Prostate gland (tissue), 2 donors: ENCODE measurements at regions not wholly inside any gene's neighbourhood (a gene's known extent, or its start where the extent isn't known, plus 50 kb on each side); places are given as distances from the start of the nearest gene placed in this dataset.

Source experiments
- DNase-seq: peaks from one replicate; pipeline ENCODE4 v3.0.0-alpha.2; 2019; ENCODE audit warnings: low spot score
- H3K27ac ChIP-seq, 2 donors: fragments of 200-600 bp; sonication (generic); 2 replicates each; pipeline ENCODE4 v1.5.1; 2017 to 2019
- H3K27me3 ChIP-seq: fragments of 200-600 bp; sonication (generic); replicated peaks from 2 replicates; pipeline ENCODE4 v1.5.1; 2019; ENCODE audit not compliant: insufficient read depth
- H3K36me3 ChIP-seq, 2 donors: fragments of 200-600 bp; sonication (generic); 1 replicate in 1 of 2; 2 replicates in 1 of 2; pipeline versions ENCODE4 v1.5.1 to v1.8.1; 2017 to 2019
- H3K4me1 ChIP-seq: fragments of 200-600 bp; sonication (generic); replicated peaks from 2 replicates; pipeline ENCODE4 v1.5.1; 2019
- H3K4me3 ChIP-seq, 2 donors: fragments of 200-600 bp; sonication (generic); 2 replicates each; pipeline ENCODE4 v1.5.1; 2017 to 2019
- H3K9me3 ChIP-seq: fragments of 200-600 bp; sonication (generic); 2 replicates; pipeline ENCODE4 v1.5.1; 2017
- POLR2A ChIP-seq: fragments of 450-650 bp; IDR thresholded peaks from one replicate; pipeline ENCODE4 v1.6.1; 2016; ENCODE audit warnings: antibody characterized with exemption, mild to moderate bottlenecking
- POLR2AphosphoS5 ChIP-seq: sonication (generic); formaldehyde crosslinking; IDR thresholded peaks from one replicate; pipeline ENCODE4 v1.6.1; 2017; ENCODE audit warnings: antibody characterized with exemption
- WGBS: methylation state at CpG from one replicate; pipeline ENCODE4 v1.1.5; 2018; 5-methylcytosine and 5-hydroxymethylcytosine counted together
- intact Hi-C: fragments of 100-400 bp; cut with DNase I; formaldehyde crosslinking; loops from one replicate; pipeline ENCODE4 v1.14.2; 2022
- TF ChIP-seq, protein P1 (sequence below), 4 experiments: fragments of 200-600 bp in 2 of 4; fragments of 450-650 bp in 2 of 4; sonication (generic) in 2 of 4; IDR thresholded peaks; 1 replicate in 3 of 4; 2 replicates in 1 of 4; pipeline ENCODE4 v1.5.1; 2016 to 2019; ENCODE audit warnings: antibody characterized with exemption in 4 of 4, mild to moderate bottlenecking in 2 of 4, moderate library complexity in 2 of 4

DNA sequence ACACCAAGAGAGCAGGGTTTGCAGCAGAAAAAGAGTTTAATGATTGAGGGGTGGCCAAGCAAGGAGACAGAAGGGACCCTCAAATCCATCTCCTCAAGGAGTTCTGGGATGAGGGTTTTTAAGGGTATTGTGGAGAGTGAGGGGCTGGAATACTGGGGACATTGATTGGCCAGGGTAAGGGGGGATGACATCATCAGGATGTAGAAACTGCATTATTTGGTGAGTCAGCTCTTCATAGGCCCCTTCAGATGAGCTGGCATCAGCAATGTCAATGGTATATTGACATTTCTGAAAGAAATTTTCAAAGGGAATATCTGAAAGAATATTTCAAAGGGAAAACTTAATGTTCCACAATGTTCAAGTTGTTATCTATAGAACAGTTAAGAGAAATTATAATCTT, 168.1 kb upstream of the SNX7 start:
- Histone ChIP-seq H3K27ac (no peak overlapping the region), H3K4me3 (no peak overlapping the region), H3K9me3 (no peaks in the 10 kb centered on the region), H3K27me3 (no peaks in the 10 kb centered on the region), H3K36me3 (no peaks in the 10 kb centered on the region), H3K4me1 (no peaks in the 10 kb centered on the region)
- intact Hi-C loops = no loop called here
- TF ChIP-seq POLR2AphosphoS5 = no peak
- TF ChIP-seq, protein P1, sequence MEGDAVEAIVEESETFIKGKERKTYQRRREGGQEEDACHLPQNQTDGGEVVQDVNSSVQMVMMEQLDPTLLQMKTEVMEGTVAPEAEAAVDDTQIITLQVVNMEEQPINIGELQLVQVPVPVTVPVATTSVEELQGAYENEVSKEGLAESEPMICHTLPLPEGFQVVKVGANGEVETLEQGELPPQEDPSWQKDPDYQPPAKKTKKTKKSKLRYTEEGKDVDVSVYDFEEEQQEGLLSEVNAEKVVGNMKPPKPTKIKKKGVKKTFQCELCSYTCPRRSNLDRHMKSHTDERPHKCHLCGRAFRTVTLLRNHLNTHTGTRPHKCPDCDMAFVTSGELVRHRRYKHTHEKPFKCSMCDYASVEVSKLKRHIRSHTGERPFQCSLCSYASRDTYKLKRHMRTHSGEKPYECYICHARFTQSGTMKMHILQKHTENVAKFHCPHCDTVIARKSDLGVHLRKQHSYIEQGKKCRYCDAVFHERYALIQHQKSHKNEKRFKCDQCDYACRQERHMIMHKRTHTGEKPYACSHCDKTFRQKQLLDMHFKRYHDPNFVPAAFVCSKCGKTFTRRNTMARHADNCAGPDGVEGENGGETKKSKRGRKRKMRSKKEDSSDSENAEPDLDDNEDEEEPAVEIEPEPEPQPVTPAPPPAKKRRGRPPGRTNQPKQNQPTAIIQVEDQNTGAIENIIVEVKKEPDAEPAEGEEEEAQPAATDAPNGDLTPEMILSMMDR (IDR thresholded peaks at IDR 0.05) = no peak
- no peak for TF ChIP-seq POLR2A
- no peak for DNase-seq

DNA sequence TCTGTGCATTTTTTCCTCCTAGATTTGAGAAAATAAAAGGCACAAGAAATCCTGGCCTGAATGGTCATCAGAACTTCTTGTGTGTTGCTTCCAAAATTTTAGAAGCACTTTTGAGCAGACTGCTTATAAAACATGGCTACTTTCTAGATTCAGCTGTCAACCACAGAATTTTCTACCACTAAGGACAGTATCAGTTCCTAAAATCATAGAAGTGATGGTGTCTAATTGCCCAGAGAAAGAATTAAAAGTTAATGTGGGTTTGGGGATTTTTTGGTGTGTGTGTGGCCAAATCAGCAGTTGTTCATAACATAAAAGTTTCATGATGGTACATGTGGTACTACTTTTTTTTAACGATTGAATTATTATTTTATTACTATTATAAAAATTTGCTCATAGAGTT, 171.4 kb upstream of the SNX7 start:
- H3K27ac ChIP-seq = no peak overlapping the region
- no peaks in the 10 kb centered on the region for H3K27me3 ChIP-seq
- DNase-seq = no peak
- no peak overlapping the region for H3K4me3 ChIP-seq
- 63% methylated on average over 1 of the region's 1 CpG for WGBS
- intact Hi-C loops = no loop called here
- no peak for TF ChIP-seq POLR2AphosphoS5
- TF ChIP-seq, protein P1 (IDR thresholded peaks at IDR 0.05) = no peak
- no peak for TF ChIP-seq POLR2A
- no peaks in the 10 kb centered on the region for H3K36me3 ChIP-seq
- H3K9me3 ChIP-seq = no peaks in the 10 kb centered on the region
- no peaks in the 10 kb centered on the region for H3K4me1 ChIP-seq

DNA sequence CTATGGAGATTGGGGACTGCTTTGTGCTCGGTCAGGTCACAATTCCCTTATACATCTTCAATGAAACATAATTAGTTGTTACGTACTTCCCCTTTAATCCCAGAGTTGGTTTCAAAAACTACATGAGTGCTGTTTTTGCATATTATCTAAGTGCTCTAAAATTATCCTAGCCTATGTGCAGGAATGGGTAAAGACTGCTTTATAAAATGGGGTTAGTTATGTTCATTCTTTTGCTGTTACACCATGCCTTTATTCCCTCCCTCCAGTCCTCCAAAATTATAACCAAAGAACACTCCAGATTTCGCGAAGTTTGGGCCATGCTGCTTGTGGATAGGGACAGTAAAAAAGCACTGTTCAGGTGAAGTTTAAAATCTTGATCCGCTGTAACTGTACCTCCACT, 173.9 kb upstream of the SNX7 start:
- intact Hi-C loops = no loop called here
- TF ChIP-seq POLR2A = no peak
- no peak for TF ChIP-seq POLR2AphosphoS5
- TF ChIP-seq, protein P1 (IDR thresholded peaks at IDR 0.05) = no peak
- WGBS = 93% methylated on average over 5 of the region's 5 CpGs

DNA sequence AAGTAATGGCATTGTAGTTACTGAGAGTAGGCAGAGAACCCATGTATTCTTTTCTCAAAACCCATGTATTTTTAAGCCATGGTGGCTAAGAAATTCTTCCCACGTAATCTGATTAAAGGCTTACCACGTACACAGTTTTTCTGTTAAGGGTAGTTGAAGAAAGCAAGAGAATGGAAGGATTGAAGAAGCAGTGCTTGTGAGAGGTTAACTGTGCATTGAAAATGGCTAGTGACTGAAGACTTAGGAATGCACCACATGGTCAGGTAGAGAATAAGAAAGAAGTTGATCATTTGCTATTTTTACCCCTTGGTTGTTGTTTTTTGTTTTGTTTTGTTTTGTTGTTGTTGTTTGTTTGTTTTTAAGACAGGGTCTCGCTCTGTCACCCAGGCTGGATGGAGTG, 178.9 kb upstream of the SNX7 start:
- 94% methylated on average over 3 of the region's 3 CpGs for WGBS
- intact Hi-C loops = no loop called here
- TF ChIP-seq POLR2A (no peak), POLR2AphosphoS5 (no peak)
- TF ChIP-seq, protein P1 (IDR thresholded peaks at IDR 0.05) = no peak

More for the DNA sequence above, 173.9 kb upstream of the SNX7 start:
- no peaks in the 10 kb centered on the region for H3K9me3 ChIP-seq
- no peaks in the 10 kb centered on the region for H3K4me1 ChIP-seq
- H3K4me3 ChIP-seq = no peak overlapping the region
- H3K36me3 ChIP-seq = no peaks in the 10 kb centered on the region
- DNase-seq = no peak
- H3K27ac ChIP-seq = no peak overlapping the region
- no peaks in the 10 kb centered on the region for H3K27me3 ChIP-seq

DNA sequence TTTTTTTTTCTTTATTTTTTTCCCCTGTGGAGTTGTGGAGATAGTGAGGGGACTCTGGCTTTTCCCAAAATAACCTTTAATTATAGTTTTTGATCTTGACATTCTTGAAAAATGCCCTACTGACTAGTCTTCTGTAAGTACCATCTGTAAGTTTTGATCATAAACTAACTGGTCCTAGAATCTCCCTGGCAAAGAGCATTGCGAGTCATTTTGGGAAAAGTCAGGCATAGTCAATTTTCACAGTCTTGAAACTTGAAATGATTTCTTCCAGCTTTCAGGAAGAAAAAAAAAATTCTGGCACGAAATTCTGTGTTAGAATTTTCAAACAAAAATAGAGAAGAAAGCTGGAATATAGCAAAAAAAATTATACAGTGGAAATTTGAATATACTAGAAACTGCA, 181.2 kb upstream of the SNX7 start:
- H3K27me3 ChIP-seq = no peaks in the 10 kb centered on the region
- intact Hi-C loops = no loop called here
- H3K9me3 ChIP-seq = no peaks in the 10 kb centered on the region
- no peak for TF ChIP-seq POLR2A
- no peak for TF ChIP-seq POLR2AphosphoS5
- TF ChIP-seq, protein P1 (IDR thresholded peaks at IDR 0.05) = no peak
- 67% methylated on average over 2 of the region's 2 CpGs for WGBS
- H3K36me3 ChIP-seq = no peaks in the 10 kb centered on the region
- no peak for DNase-seq
- no peak overlapping the region for H3K27ac ChIP-seq
- H3K4me3 ChIP-seq = no peak overlapping the region
- no peaks in the 10 kb centered on the region for H3K4me1 ChIP-seq

More for the DNA sequence above, 178.9 kb upstream of the SNX7 start:
- Histone ChIP-seq H3K36me3 (no peaks in the 10 kb centered on the region), H3K4me3 (no peak overlapping the region), H3K27ac (no peak overlapping the region), H3K9me3 (no peaks in the 10 kb centered on the region), H3K27me3 (no peaks in the 10 kb centered on the region), H3K4me1 (no peaks in the 10 kb centered on the region)
- no peak for DNase-seq
